Coronary artery (tissue), 2 donors: ENCODE measurements at regions not wholly inside any gene's neighbourhood (a gene's known extent, or its start where the extent isn't known, plus 50 kb on each side); places are given as distances from the start of the nearest gene placed in this dataset.

Experiments
- DNase-seq: peaks from one replicate; pipeline ENCODE4 v3.0.0-alpha.2; 2017; ENCODE audit warnings: low spot score
- H3K27ac ChIP-seq, 2 donors: fragments of 200-600 bp; sonication (generic); one replicate each; pipeline ENCODE4 v1.5.1; 2016 to 2019
- H3K4me3 ChIP-seq: fragments of 200-600 bp; sonication (generic); 2 replicates; pipeline ENCODE4 v1.5.1; 2016; ENCODE audit warnings: mild to moderate bottlenecking, moderate library complexity
- CTCF ChIP-seq: fragments of 200-600 bp; sonication (generic); IDR thresholded peaks from one replicate; pipeline ENCODE4 v1.5.1; 2019; ENCODE audit warnings: antibody characterized with exemption

GRCh38 chr16:49194537-49195236 is 87.0 kb downstream of the CBLN1 start:
- no peak for DNase-seq
- Histone ChIP-seq H3K27ac (peak overlapping the region in 1 of 2 donors; percentile 35), H3K4me3 (no peak overlapping the region)
- TF ChIP-seq CTCF: no peak

- no peak overlapping the region for H3K4me3 ChIP-seq
- no peak for DNase-seq
- TF ChIP-seq CTCF: no peak
- H3K27ac ChIP-seq: peak overlapping the region in 1 of 2 donors; percentile 37
Observed at GRCh38 chr16:49193596-49193995, 88.0 kb downstream of the CBLN1 start.

GRCh38 chr16:49189286-49189685 is 92.4 kb downstream of the CBLN1 start:
- DNase-seq: no peak
- Histone ChIP-seq H3K27ac (no peak overlapping the region), H3K4me3 (no peak overlapping the region)
- TF ChIP-seq CTCF: no peak

GRCh38 chr16:49183911-49184310 is 97.7 kb downstream of the CBLN1 start:
- H3K4me3 ChIP-seq: no peak overlapping the region
- H3K27ac ChIP-seq: no peak overlapping the region
- DNase-seq: no peak
- no peak for TF ChIP-seq CTCF

- no peak for TF ChIP-seq CTCF
- Histone ChIP-seq H3K27ac (no peak overlapping the region), H3K4me3 (no peak overlapping the region)
- no peak for DNase-seq
Observed at GRCh38 chr16:49181791-49182518, 99.7 kb downstream of the CBLN1 start.

- no peak for DNase-seq
- Histone ChIP-seq H3K27ac (no peak overlapping the region), H3K4me3 (no peak overlapping the region)
- no peak for TF ChIP-seq CTCF
Observed at GRCh38 chr16:49179714-49180330, 101.8 kb downstream of the CBLN1 start.
